Epithelial cell of proximal tubule (primary cell): ENCODE measurements at regions not wholly inside any gene's neighbourhood (a gene's known extent, or its start where the extent isn't known, plus 50 kb on each side); places are given as distances from the start of the nearest gene placed in this dataset.
"Not testable (repeated sequence)": the region's sequence is repeated elsewhere in the genome, so short reads cannot be mapped to it uniquely, and the experiment has no call there.

Experiments
- DNase-seq: peaks from one replicate; pipeline ENCODE4 v3.0.0-alpha.2; 2011; ENCODE audit warnings: low read depth
- H3K4me3 ChIP-seq: 2 replicates; pipeline ENCODE4 v1.5.1; 2011; ENCODE audit warnings: low read depth, mild to moderate bottlenecking, low read length
- CTCF ChIP-seq: conservative IDR thresholded peaks from 2 replicates; pipeline ENCODE4 v1.5.1; 2012; ENCODE audit warnings: low read depth, mild to moderate bottlenecking, low read length

- no peak for TF ChIP-seq CTCF
- H3K4me3 ChIP-seq, result no peak overlapping the region
- no peak for DNase-seq
These were observed 181.4 kb upstream of the TUBA3C start for GRCh38 chr13:19362946-19363510.

GRCh38 chr13:19359697-19360096, 178.1 kb upstream of the TUBA3C start:
- DNase-seq, H3K4me3 ChIP-seq: not testable (repeated sequence)

- no peak for TF ChIP-seq CTCF
- no peak for DNase-seq
- H3K4me3 ChIP-seq, result no peak overlapping the region
These were observed 164.3 kb upstream of the TUBA3C start for GRCh38 chr13:19345916-19346422.

GRCh38 chr13:19345158-19345557, 163.5 kb upstream of the TUBA3C start:
- no peak for TF ChIP-seq CTCF
- DNase-seq, result no peak

GRCh38 chr13:19344585-19345120, 163.0 kb upstream of the TUBA3C start:
- H3K4me3 ChIP-seq, result peak overlapping the region; percentile 33
- not testable (repeated sequence) for DNase-seq

More at GRCh38 chr13:19345158-19345557, 163.5 kb upstream of the TUBA3C start:
- H3K4me3 ChIP-seq, result no peak overlapping the region

- no peak for TF ChIP-seq CTCF
These were observed 150.8 kb upstream of the TUBA3C start for GRCh38 chr13:19332378-19332777.

GRCh38 chr13:19329365-19329764, 147.7 kb upstream of the TUBA3C start:
- H3K4me3 ChIP-seq, result no peak overlapping the region
- TF ChIP-seq CTCF, result no peak
- no peak for DNase-seq

More at GRCh38 chr13:19332378-19332777, 150.8 kb upstream of the TUBA3C start:
- no peak for DNase-seq
- no peak overlapping the region for H3K4me3 ChIP-seq

GRCh38 chr13:19324325-19324724, 142.7 kb upstream of the TUBA3C start:
- no peak for DNase-seq
- H3K4me3 ChIP-seq, result no peak overlapping the region
- TF ChIP-seq CTCF, result no peak
